Fibroblast of skin of right biceps (primary cell): ENCODE measurements at regions not wholly inside any gene's neighbourhood (a gene's known extent, or its start where the extent isn't known, plus 50 kb on each side); places are given as distances from the start of the nearest gene placed in this dataset.

Source experiments
- DNase-seq: peaks from one replicate; pipeline ENCODE4 v3.0.0-alpha.2; 2013

DNA sequence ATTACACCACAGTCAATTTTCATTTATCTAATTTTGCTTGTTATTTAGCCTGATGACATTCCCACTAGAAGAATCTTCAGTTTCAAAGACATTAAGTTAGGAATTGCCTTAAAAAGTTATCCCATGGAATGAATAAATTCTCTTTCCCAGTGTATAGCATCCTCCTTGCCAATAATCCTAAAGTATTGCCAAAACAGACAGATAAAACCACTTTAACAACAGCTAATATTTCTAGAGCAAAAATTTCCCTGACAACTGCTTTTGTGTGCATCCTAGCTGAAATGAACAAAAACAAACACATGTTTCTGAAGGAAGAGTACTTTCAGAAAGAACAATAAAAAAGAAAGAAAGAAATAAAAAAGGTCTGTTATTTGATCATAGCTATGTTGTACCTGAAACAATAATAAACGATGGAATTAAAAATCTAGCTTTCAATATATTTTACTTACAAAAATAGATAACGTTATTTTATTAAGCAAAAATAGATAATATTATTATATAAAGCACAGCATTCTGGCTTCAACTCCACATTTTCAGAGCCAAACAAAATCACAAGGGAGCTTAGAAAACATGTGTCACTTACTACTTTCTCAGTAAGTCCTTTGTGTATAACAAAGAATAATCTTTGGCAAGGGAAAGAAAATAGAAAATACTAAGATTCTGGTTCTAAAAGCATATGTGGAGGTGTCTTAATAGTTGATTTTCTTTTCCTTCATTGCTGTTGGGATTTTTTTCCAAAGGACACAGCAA is 939.0 kb upstream of the CRIM1 start:
- no peak for DNase-seq

DNA sequence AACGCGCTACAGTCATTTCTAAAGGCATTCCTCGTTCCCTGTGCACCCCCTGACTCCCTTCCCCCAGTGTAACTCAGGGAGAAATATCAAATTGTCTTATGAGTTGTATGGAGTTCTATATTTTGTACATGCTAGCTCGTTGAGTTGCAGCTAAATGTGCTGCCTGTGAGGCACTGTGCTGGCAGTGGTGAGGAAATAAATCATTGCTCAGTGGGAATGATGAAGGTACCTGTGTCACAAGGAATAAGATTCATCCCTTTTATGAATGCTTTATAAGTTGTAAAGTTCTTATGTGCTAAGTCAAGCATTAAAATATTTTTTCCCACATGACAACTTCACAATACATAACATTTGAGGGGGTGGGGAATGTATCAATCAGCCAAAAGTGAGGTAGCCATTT is 939.6 kb upstream of the CRIM1 start:
- DNase-seq: no peak

DNA sequence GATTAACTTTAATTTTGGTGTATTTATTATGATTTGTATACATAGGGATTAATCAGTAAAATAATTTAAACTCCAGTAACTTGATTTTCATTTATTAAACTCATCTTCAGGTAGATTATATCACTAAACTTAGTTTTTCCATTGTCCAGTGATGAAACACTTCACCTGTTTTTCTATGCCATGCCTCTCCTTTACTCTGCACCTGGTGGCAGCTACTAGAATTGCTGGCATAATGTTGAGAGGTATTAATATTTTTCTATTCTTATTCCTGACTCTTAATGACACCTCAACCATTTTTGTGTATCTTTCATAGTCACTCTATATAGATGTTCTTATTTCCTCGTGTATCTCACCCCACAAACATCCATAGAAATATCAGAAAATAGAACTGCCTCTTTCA is 940.3 kb upstream of the CRIM1 start:
- no peak for DNase-seq

DNA sequence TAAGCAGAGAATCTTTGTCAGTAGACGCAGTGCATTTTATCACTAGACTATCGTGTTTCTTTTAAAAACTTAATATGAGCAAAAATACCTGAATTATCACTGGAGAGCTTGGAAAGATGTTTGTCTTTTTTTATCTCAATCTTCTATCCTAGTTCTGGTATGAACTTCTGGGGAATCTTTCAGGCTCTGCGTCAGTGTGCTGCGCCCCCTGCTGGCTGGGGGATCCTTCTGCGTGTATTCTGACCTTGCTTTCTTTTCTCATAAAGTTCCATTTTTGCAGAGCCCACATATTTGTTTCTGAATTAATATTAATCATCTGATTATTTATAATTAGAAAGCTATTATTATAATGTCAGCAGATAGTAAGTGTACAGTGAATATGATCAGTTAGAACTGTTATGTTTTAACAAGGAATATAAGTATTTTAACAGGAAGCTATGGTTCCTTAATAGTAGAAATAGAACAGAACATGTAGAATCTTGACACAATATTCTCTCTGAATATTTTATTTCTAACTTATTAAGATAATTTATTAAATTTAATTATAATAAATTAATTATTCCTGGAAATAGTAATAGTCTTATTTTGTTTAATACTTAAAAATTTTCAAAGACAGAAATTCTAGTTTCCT is 945.0 kb upstream of the CRIM1 start:
- DNase-seq: peak; percentile 44

DNA sequence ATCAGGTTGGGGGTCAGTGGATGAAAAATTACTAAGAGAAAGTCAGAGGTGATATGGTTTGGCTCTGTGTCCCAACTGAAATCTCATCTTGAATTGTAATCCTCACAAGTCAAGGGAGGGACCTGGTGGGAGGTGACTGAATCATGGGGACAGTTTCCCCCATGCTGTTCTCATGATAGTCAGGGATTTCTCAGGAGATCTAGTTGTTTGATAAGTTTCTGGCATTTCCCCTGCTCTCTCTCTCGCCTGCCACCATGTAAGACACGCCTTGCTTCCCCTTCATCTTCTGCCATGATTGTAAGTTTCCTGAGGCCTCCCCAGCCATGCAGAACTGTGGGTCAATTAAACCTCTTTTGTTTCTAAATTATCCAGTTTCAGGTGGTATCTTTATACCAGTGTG is 945.8 kb upstream of the CRIM1 start:
- no peak for DNase-seq

DNA sequence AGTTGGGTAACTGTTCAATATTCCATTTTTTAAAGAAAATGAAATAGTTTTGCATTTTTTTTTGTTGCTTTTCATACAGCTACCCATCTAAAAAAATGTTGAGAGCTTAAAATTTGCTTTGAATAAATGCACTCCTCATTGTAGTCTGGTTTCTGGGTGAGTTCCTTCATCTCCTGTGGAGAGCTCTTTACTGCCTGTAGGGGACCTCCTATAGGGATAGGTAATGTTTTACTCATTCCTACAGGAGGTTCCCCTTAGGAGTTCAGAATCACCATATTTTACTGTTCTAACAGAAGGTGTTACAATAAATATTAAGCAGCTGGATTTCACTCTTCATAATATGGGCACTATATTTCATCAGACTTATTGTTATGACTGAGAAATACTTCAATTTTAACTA is 947.3 kb upstream of the CRIM1 start:
- no peak for DNase-seq

DNA sequence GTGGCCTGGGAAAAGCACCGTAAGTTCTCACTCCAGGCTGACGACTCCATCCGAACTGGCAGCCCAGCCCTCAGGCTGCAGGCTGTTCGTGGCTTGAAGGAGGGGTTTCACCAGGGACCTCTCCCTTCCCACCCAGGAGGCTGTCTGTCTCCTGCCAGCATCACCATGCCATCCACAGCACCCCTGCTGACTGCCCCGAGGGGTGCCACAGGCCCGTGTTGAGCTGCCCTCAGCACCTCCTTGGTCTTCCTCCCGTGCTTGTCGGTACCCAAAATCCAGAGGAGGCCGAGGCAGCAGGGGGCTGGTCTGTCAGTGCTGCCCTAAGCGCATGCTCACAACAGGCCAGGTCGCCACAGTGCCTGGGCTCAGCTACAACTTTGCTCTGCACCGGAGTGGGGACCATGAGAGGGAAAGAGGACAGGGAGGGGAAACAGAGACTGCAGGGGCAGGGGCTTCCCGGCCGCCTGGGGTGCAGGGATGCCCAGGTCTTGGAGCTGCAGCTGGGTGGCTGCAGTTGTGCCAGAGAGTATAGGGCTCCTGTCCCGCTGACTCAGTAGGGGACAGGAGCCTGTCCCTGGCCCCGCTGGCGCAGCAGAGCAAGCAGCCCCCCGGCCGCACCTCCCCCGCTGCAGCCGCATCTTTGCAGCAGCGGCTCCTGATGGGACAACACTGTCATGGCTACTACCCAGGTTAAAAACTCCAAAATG is 963.7 kb upstream of the CRIM1 start:
- DNase-seq: no peak

DNA sequence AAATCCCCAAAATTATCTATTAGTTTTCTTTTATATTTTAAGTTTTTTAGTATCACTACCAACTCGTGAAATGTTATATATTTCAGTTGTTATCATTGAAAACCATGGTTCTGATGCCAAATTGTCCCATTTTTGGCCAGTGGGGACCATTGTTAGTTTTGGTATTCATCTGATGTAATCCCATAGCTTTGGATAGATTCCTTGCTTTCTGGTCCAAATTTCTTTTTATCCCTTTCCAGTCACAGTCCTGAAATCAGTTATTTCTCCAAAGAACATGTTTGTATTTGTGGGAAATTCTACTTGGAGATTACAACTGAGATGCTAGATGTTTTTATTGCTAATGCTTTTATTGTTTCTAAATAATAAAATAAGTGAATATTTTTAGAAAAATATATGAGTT is 976.8 kb upstream of the CRIM1 start:
- no peak for DNase-seq

DNA sequence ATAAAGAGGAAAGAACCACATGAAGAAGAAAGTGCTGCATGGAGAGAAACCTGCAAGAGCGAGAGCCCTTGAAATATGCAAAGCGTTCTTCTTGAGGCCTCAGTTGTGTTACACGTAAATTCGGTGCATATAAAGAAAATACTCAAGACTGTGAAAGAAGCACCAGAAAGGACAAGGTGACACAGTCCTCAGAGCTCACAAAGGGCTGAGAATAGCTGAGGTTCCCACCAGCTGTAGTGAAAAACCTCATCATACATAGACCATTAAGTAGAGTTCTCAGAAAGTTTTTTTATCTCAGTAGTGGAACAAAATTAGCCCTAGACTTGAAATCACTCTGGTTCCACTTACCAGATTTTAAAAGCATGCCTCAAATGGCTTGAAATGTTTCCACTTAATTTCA is 980.7 kb upstream of the CRIM1 start:
- DNase-seq: no peak

DNA sequence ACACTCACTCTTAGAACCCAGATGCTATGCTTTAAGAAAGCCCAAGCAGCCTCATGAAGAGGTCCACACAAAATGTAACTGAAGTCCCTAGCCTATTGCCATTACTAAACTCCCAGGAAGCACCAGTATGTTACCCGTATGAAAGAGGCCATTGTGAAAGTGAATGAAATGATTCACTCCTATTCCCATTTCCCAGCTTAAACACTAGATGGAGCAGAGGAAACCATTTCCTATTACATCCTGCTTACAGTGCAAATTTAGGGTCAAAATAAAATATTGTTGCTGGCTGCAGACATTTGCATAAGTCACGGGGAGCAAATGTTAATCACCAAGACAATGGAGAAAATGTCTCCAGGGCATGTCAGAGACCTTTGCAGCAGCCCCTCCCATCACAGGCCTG is 989.7 kb upstream of the CRIM1 start:
- DNase-seq: no peak

DNA sequence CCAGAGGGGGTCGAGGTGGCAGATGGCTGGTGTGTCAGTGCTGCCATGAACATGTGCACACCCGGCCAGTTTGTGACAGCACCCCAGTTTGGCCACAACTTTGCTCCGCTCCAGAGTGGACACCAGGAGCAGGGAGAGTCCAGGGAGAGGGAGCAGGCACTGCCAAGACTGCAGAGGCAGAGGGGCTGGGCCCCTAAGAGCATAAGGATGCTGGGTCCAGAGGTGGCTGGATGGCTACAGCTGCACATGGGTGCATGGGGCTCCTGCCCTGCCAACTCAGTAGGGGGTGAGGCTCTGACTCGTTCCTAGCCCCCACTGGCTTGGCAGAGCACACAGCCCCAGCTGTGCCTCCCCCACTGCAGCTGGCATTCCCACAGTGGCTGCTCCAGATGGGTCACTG is 999.2 kb upstream of the CRIM1 start:
- DNase-seq: no peak

DNA sequence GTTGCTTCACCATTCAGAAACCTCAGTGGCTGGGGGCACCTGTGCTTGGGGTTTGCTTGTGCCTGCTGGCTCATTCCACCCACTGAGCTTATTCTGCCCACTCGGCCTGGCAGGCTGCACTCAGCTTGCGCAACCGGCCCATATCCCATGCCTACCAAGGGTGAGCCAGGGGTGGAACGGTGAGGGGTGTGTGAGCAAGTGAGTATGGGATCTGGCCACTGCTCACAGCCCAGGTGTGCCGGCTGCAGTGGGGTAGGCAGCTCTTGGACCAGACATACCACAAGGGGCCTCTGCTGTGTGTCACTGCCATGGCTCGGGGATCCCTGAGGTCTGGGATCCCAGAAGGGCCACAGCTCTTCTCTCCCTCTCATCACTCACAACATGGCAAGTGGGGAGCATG is 1000.5 kb upstream of the CRIM1 start:
- no peak for DNase-seq

DNA sequence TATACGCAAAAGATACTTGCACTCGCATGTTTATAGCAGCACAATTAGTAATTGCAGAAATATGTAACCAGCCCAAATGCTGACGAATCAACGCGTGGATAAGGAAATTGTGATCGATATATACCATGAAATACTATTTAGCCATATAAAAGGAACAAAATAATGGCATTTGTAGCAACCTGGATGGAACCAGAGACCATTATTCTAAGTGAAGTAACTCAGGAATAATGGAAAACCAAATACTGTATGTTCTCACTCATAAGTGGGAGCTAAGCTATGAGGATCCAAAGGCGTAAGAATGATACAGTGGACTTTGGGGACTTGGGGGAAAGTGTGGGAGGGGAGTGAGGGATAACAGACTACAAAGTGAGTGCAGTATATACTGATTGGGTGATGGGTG is 1008.0 kb upstream of the CRIM1 start:
- peak; percentile 1 for DNase-seq

DNA sequence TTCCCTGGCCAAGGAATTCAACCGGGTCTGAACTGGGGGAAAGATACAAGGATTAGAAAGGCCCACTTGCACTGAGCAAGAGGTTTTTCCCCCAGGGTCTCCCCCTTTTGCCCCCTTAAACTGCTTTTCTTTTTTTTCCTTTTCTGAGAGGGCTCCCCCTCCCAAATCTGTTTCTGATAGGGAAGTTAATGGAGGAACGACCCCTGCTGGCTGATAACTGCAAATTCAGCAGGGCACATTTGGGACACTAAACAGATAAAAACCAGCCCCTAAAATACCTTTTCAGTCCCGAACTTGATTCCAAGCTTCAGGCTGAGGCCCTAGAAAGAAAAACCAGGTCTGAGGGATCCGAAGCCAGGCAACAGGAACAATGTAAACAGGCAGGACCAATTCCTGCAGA is 1012.4 kb upstream of the CRIM1 start:
- no peak for DNase-seq

DNA sequence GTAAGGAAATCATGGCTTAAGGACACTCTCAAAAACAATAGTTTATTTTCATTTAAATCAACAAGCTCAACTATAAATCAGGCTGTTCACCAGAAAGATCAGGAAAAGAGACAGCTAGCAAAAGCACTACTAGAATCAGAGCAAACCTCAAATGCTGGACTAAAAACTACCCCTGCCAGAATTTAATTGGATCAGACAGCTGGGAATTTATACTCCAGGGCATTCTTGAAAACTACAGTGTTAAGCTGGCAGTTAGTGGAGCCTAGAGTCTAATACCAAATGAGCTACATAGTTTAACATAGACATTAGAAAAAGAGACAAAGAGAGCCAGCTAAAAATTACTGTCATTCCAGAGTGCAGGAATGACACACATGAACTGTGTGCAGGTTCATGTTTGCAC is 1016.4 kb upstream of the CRIM1 start:
- no peak for DNase-seq

DNA sequence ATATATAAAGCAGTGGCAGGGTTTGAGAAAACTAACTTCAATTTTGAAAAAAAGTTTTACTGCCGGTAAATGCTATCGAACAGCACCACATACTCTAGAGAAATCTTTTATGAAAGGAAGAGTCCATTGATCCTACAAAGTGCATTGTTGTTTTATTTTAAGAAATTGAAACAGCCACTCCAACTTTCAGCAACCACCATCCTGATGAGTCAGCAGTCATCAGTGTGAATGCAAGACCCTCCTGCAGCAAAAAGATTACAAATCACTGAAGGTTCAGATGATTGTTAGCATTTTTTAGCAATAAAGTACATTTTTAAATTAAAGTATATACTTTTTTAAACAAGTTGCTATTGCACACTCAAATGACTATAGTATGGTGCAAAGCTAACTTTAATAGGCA is 1017.7 kb upstream of the CRIM1 start:
- DNase-seq: no peak

DNA sequence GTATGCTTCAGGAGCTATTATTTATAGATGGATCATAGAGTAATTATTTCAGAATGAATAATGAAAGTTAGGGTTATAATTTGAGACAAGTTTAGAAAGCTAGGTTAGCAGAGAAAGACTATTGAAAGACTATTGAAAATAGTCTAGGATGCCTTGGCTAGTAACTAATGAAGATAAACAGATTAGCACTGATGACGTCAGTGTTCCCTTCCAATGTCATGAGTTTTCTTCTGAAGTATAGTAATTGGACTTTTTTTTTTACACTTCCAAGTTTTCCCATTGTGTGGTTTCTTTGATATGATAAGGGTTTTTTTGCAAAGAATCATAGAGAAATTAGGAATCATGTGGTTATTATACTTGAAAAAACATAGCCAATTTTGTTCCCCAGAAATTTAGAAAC is 1041.5 kb upstream of the CRIM1 start:
- DNase-seq: no peak

DNA sequence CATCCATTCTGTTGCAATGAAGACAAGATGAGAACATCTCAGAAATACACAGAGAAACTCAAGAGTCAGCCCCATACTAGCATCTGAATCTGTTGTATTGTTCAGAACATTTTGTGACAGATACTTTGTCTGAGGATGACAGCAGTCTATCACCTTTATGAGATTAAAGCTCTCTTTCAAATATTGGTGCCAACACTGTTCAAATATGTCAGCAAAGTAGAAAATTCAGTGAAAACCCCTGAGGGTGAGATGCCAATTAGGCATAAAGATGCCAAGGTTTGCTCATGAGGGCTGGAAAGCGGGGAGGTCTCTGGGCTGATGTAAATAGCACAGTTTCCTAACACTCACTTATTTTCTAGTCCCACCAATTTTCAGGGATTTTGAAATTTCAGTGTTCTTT is 1054.2 kb upstream of the CRIM1 start:
- no peak for DNase-seq

DNA sequence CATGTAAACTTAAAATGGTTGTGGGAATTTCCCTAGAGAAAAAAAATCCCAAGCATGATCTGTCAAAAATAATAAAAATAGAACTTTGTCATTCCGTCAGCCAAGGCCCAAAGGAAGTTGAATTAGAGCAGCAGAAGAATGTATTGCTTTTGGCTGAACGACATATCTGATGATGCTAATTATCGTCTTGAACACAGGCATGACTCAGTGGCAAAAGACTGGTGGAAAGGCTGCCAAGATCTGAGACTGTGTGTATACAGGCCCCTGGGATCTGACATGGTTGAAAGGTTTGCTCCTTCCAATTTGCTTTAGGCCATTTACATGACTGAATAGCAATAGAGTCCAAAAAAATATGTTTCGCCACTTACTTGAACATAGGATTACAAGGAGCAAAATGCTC is 1057.1 kb upstream of the CRIM1 start:
- peak; percentile 44 for DNase-seq

DNA sequence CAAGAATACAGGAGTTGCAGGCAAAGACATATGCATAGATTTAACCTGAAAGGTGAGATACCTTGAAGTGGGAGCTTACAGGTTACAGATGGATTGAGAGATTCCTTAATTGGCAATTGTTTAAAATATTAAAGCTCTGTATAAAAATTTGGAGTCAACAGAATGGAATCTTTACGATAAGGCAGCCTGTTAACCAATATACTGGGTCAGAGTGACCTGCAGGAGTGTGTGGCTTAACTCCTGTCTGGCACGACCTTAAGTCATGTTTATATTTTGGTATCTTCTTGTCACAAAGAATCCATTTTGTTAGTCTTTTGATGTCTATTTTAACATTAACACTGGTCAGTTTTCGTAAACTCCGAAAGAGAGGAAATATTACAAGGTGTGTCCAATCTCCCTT is 1058.2 kb upstream of the CRIM1 start:
- DNase-seq: no peak

DNA sequence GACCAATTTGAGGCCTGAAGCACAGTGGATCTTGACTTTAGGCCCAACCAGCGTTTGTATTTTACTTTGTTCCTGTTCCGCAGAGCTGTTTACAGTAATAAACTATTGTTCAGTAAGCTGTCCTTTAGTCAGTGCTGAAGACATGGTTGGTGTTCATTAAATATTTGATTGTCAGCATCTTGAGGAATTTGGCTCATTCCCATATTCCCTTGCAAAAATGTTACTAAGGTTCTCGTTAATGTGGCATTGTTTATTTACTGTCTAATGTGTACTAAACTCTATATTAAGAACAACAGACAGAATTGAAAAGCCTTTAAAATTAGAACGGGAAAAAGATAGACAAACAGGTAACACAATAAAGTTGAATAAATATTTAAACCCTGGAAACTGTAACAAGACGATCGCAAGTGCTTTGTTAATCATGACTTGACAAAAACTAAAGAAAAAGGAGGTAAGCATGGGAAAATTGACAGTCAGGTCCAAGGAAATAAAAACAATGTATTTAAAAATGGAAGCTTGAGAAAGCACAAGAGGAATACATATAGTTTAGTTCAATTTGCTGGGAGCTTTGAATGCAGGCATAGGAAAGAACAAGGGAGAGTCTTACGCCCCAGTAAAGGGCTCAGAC is 1060.8 kb upstream of the CRIM1 start:
- no peak for DNase-seq

DNA sequence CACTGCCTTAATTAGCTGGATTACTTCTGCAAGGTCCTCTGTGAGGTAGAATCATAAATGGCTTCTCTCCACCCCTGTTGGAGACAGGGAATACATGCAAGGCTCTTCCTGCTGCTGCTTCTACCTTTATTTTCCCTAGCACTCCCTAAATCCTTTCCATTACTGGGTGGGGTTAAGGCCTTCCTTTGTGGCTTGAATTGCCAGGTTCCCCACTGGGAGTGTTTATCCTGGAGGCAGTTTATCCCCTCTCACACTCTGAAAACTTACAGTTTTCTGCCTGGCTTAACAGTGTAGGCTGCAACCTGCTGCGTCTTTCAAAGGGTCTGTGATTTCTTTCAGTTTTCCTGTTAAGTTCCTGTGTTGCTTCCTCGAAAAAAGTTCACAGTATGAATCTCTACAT is 1062.3 kb upstream of the CRIM1 start:
- DNase-seq: no peak

DNA sequence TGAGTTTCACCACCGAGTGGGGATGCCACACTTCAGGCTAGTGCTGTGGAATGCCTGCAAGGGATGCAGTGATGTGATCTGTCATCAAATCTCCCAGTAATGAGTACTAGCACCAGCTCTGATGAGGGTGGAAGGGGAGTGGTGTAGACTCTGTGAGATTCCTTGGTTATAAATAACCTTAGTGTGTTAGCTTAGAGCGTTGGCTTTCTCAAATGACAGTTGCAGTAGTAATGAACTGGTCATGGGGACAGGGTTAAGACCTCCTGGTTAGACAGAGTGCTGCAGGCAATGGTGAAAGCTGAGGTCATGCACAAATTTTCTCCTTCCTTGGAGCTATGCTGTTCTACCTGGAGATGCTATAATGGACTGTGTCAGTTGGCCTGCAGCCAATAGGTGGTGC is 1063.4 kb upstream of the CRIM1 start:
- DNase-seq: no peak

DNA sequence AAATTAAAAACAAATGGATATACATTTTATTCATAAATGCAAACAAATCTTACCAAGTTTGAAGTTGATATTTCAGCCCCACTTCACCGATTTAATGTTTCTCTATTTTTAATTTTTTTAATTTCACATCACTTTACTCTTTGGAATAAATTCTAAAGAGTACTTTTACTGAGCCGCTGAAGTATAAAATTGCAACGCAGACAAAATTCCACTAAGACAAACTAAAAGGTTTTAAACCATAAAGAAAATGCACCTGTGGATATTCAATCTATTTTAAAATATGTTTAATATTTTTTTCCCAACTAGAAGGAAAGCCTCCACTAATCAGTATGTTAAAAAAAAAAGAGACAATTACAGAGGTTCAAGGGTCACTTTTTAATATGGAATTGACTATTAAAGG is 1073.9 kb upstream of the CRIM1 start:
- no peak for DNase-seq
